HG03280 (cell line): ENCODE measurements at regions not wholly inside any gene's neighbourhood (a gene's known extent, or its start where the extent isn't known, plus 50 kb on each side); places are given as distances from the start of the nearest gene placed in this dataset.

Experiments used
- ATAC-seq: cut with Tn5 transposase; IDR thresholded peaks from one replicate; pipeline ENCODE4 v1.9.1; 2021; ENCODE audit warnings: mild to moderate bottlenecking, moderate library complexity; ENCODE audit not compliant: unreplicated experiment

- ATAC-seq: no peak
Observed at GRCh38 chr5:57695179-57695578, 212.6 kb upstream of the ACTBL2 start.

GRCh38 chr5:57693488-57694305, 211.1 kb upstream of the ACTBL2 start:
- ATAC-seq: no peak

- no peak for ATAC-seq
Observed at GRCh38 chr5:57692582-57693487, 210.2 kb upstream of the ACTBL2 start.

- no peak for ATAC-seq
Observed at GRCh38 chr5:57690724-57691123, 208.1 kb upstream of the ACTBL2 start.

- ATAC-seq: no peak
Observed at GRCh38 chr5:57687596-57687995, 205.0 kb upstream of the ACTBL2 start.

GRCh38 chr5:57685516-57686255, 203.1 kb upstream of the ACTBL2 start:
- ATAC-seq: no peak

GRCh38 chr5:57684299-57684702, 201.7 kb upstream of the ACTBL2 start:
- no peak for ATAC-seq

GRCh38 chr5:57683036-57683630, 200.5 kb upstream of the ACTBL2 start:
- ATAC-seq: no peak

- ATAC-seq: no peak
Observed at GRCh38 chr5:57681942-57682341, 199.3 kb upstream of the ACTBL2 start.

GRCh38 chr5:57680686-57681085, 198.1 kb upstream of the ACTBL2 start:
- no peak for ATAC-seq

GRCh38 chr5:57677235-57677634, 194.6 kb upstream of the ACTBL2 start:
- no peak for ATAC-seq

- no peak for ATAC-seq
Observed at GRCh38 chr5:57676222-57677098, 193.8 kb upstream of the ACTBL2 start.

- ATAC-seq: no peak
Observed at GRCh38 chr5:57675236-57675635, 192.6 kb upstream of the ACTBL2 start.

- ATAC-seq: no peak
Observed at GRCh38 chr5:57671371-57671770, 188.8 kb upstream of the ACTBL2 start.

GRCh38 chr5:57666582-57666981, 184.0 kb upstream of the ACTBL2 start:
- no peak for ATAC-seq

GRCh38 chr5:57665146-57665936, 182.7 kb upstream of the ACTBL2 start:
- ATAC-seq: no peak

GRCh38 chr5:57664700-57665099, 182.1 kb upstream of the ACTBL2 start:
- ATAC-seq: no peak

GRCh38 chr5:57663466-57663865, 180.9 kb upstream of the ACTBL2 start:
- ATAC-seq: no peak

- ATAC-seq: no peak
Observed at GRCh38 chr5:57662991-57663390, 180.4 kb upstream of the ACTBL2 start.
